Hematopoietic multipotent progenitor cell treated with erythropoietin and hydrocortisone succinate and interleukin-3 and kit ligand, for 8 days (in vitro differentiated cells): ENCODE measurements at regions not wholly inside any gene's neighbourhood (a gene's known extent, or its start where the extent isn't known, plus 50 kb on each side); places are given as distances from the start of the nearest gene placed in this dataset.

Source experiments
- DNase-seq: peaks from one replicate; pipeline ENCODE4 v3.0.0-alpha.2; 2015

GRCh38 chr2:898319-898718 is 52.3 kb upstream of the SNTG2 start:
- DNase-seq = no peak

- DNase-seq = no peak
Measured at GRCh38 chr2:897091-897490, 53.6 kb upstream of the SNTG2 start.

- DNase-seq = peak; percentile 20
Measured at GRCh38 chr2:893311-893710, 57.3 kb upstream of the SNTG2 start.

GRCh38 chr2:892892-893291 is 57.8 kb upstream of the SNTG2 start:
- no peak for DNase-seq

GRCh38 chr2:892401-892800 is 58.2 kb upstream of the SNTG2 start:
- no peak for DNase-seq

GRCh38 chr2:891734-892133 is 58.9 kb upstream of the SNTG2 start:
- no peak for DNase-seq

- no peak for DNase-seq
Measured at GRCh38 chr2:890791-891190, 59.9 kb upstream of the SNTG2 start.

- DNase-seq = no peak
Measured at GRCh38 chr2:890214-890613, 60.4 kb upstream of the SNTG2 start.

- no peak for DNase-seq
Measured at GRCh38 chr2:888906-889566, 61.6 kb upstream of the SNTG2 start.

- DNase-seq = no peak
Measured at GRCh38 chr2:888211-888801, 62.3 kb upstream of the SNTG2 start.

- no peak for DNase-seq
Measured at GRCh38 chr2:887639-888038, 63.0 kb upstream of the SNTG2 start.

- no peak for DNase-seq
Measured at GRCh38 chr2:886072-887022, 64.3 kb upstream of the SNTG2 start.

- no peak for DNase-seq
Measured at GRCh38 chr2:885230-886071, 65.2 kb upstream of the SNTG2 start.

- DNase-seq = no peak
Measured at GRCh38 chr2:883803-884748, 66.6 kb upstream of the SNTG2 start.

GRCh38 chr2:883260-883802 is 67.3 kb upstream of the SNTG2 start:
- no peak for DNase-seq

- DNase-seq = no peak
Measured at GRCh38 chr2:881204-881918, 69.3 kb upstream of the SNTG2 start.

- no peak for DNase-seq
Measured at GRCh38 chr2:880201-880970, 70.3 kb upstream of the SNTG2 start.

- DNase-seq = no peak
Measured at GRCh38 chr2:879540-879939, 71.1 kb upstream of the SNTG2 start.

- no peak for DNase-seq
Measured at GRCh38 chr2:878245-878930, 72.3 kb upstream of the SNTG2 start.
